ENCODE measurements at regions not wholly inside any gene's neighbourhood (a gene's known extent, or its start where the extent isn't known, plus 50 kb on each side); places are given as distances from the start of the nearest gene placed in this dataset.

DNA sequence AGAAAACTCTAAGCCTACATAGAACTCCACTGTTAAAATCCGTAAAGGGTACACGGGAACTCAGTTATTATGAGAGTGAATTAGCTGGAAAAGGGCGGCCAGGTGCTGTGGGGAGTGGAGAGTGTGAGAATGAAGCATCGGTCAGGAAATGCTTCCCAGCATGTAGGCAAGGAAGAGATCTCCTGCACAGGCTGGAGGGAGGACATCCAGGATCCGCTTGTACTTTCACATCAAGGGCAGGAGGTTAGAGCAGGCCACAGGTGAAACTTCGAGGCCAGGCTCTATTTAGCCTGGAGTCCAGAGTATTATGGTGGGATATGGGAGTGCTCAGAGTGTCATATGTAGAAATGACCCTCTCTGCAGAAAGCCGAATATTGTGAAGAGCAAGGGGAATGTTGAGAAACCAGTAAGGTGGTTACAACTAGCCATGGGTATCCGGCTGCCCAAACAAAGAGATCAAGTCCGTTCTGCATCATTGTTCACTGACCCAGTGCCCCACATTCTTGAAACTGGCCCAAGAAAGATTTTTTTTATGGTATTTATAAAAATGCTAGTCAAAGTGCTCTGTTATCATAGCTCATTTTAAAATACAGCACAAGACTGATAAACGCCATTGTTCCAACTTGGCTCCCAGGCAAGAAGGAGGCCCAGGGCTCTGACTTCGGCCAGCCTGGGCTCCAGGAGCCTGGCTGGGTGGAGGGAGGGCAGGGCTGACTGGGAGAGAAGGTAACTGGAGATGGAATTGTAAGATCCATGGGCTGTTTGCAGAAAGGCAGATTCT lies 79.4 kb upstream of the HIF1A start:
- H3K36me3 ChIP-seq, result no peaks in the 10 kb centered on the region
- H3K27me3 ChIP-seq, result no peaks in the 10 kb centered on the region
- H3K4me3 ChIP-seq, result no peak overlapping the region
- no peaks in the 10 kb centered on the region for H3K9me3 ChIP-seq
- H3K4me1 ChIP-seq, result no peaks in the 10 kb centered on the region
- H3K27ac ChIP-seq, result no peak overlapping the region
- no peak for DNase-seq (ENCODE audit: low spot score in 2 of 2)
- TF ChIP-seq EP300 (IDR thresholded peaks at IDR 0.05) (no peak), POLR2A (IDR thresholded peaks at IDR 0.05) (no peak), POLR2AphosphoS5 (IDR thresholded peaks at IDR 0.05) (no peak)
- TF ChIP-seq, protein P1, sequence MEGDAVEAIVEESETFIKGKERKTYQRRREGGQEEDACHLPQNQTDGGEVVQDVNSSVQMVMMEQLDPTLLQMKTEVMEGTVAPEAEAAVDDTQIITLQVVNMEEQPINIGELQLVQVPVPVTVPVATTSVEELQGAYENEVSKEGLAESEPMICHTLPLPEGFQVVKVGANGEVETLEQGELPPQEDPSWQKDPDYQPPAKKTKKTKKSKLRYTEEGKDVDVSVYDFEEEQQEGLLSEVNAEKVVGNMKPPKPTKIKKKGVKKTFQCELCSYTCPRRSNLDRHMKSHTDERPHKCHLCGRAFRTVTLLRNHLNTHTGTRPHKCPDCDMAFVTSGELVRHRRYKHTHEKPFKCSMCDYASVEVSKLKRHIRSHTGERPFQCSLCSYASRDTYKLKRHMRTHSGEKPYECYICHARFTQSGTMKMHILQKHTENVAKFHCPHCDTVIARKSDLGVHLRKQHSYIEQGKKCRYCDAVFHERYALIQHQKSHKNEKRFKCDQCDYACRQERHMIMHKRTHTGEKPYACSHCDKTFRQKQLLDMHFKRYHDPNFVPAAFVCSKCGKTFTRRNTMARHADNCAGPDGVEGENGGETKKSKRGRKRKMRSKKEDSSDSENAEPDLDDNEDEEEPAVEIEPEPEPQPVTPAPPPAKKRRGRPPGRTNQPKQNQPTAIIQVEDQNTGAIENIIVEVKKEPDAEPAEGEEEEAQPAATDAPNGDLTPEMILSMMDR (IDR thresholded peaks at IDR 0.05), result no peak
- 81% methylated on average over 11 of the region's 11 CpGs for WGBS

DNA sequence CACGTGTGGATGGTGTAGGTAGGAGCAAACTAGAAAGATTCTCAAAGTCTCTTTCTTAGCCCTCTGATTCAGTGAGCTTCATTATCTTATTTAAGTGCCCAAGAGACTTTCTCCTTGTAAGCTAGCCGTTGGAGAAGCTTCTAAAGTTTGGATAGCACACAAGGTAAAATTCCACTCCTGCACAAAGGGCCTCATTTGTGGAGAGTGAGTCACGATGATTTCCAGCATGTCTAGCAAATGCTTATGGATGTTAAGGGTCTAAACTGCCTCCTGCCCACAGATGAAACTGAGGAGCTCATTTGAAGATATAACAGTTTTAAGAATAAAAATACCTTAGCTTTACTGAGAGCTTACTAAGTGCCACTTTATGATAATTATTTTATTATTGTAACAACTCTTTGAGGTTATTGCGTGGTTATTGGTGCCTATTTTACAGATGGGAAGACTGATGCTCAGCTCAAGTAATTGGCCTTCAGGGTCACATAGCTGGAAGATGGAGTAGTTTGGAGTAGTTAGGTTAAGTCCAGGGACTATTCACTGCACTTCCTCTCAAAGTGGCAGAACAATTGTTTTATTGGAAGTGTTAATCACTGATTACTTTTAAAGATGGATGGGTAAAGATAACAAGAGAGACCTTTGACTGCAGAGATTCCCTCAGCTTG lies 78.7 kb upstream of the HIF1A start:
- H3K4me3 ChIP-seq, result no peak overlapping the region
- H3K36me3 ChIP-seq, result no peaks in the 10 kb centered on the region
- TF ChIP-seq EP300 (IDR thresholded peaks at IDR 0.05) (no peak), POLR2A (IDR thresholded peaks at IDR 0.05) (no peak), POLR2AphosphoS5 (IDR thresholded peaks at IDR 0.05) (no peak)
- TF ChIP-seq, protein P1 (IDR thresholded peaks at IDR 0.05), result no peak
- H3K9me3 ChIP-seq, result no peaks in the 10 kb centered on the region
- H3K4me1 ChIP-seq, result no peaks in the 10 kb centered on the region
- H3K27me3 ChIP-seq, result no peaks in the 10 kb centered on the region
- DNase-seq (ENCODE audit: low spot score in 2 of 2), result no peak
- H3K27ac ChIP-seq, result no peak overlapping the region
- WGBS, result 94% methylated on average over 4 of the region's 4 CpGs

DNA sequence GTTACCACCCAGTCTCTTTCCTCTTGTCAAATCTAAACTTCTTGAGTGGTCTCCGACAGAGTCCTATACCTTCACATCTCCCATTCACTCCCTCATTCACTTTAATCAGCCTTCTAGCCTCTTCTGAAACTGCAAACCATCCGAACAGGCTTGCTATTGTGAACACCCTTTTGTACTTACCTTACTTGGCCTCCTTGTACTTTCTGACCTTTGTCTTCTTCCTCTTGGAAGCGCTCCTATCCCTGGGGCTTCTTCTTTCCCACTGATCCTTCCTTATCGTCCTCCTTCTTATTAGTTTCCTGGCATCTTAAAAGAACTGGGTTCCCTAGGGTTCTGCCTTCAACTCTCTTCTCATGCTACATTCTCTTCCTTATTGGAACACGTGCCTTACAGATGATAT lies 76.9 kb upstream of the HIF1A start:
- no peak overlapping the region for H3K4me3 ChIP-seq
- no peaks in the 10 kb centered on the region for H3K27me3 ChIP-seq
- no peak for DNase-seq (ENCODE audit: low spot score in 2 of 2)
- H3K9me3 ChIP-seq, result no peaks in the 10 kb centered on the region
- H3K4me1 ChIP-seq, result no peaks in the 10 kb centered on the region
- 70% methylated on average over 5 of the region's 5 CpGs for WGBS
- no peaks in the 10 kb centered on the region for H3K36me3 ChIP-seq
- TF ChIP-seq, protein P1 (IDR thresholded peaks at IDR 0.05), result no peak
- TF ChIP-seq EP300 (IDR thresholded peaks at IDR 0.05) (no peak), POLR2A (IDR thresholded peaks at IDR 0.05) (no peak), POLR2AphosphoS5 (IDR thresholded peaks at IDR 0.05) (no peak)
- H3K27ac ChIP-seq, result no peak overlapping the region

DNA sequence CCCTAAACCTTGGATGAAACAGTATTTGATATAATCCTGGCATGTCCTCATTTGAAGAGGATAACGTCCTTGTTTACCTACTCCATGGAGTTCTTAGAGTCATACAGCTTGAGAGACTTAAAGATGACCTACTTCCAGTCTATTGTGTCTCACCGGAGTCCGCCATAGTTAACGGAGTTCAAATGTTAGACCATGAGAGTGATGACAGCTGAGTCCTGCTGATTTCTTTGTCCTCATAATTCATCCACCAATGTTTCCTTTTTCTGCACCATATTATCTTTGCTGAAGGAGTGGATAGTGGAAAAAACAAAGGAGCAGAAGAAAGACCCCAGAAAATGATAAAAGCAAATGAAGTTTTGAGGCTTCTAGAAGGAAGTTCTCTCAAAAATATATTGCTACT lies 75.8 kb upstream of the HIF1A start:
- no peaks in the 10 kb centered on the region for H3K4me1 ChIP-seq
- H3K27me3 ChIP-seq, result no peaks in the 10 kb centered on the region
- H3K27ac ChIP-seq, result peak overlapping the region; percentile 65
- TF ChIP-seq POLR2AphosphoS5 (IDR thresholded peaks at IDR 0.05), result no peak
- TF ChIP-seq EP300 (IDR thresholded peaks at IDR 0.05), result no peak
- TF ChIP-seq POLR2A (IDR thresholded peaks at IDR 0.05), result no peak
- TF ChIP-seq, protein P1 (IDR thresholded peaks at IDR 0.05), result no peak
- no peaks in the 10 kb centered on the region for H3K9me3 ChIP-seq
- DNase-seq (ENCODE audit: low spot score in 2 of 2), result no peak
- H3K36me3 ChIP-seq, result no peaks in the 10 kb centered on the region
- H3K4me3 ChIP-seq, result no peak overlapping the region
- WGBS, result 96% methylated on average over 4 of the region's 4 CpGs

DNA sequence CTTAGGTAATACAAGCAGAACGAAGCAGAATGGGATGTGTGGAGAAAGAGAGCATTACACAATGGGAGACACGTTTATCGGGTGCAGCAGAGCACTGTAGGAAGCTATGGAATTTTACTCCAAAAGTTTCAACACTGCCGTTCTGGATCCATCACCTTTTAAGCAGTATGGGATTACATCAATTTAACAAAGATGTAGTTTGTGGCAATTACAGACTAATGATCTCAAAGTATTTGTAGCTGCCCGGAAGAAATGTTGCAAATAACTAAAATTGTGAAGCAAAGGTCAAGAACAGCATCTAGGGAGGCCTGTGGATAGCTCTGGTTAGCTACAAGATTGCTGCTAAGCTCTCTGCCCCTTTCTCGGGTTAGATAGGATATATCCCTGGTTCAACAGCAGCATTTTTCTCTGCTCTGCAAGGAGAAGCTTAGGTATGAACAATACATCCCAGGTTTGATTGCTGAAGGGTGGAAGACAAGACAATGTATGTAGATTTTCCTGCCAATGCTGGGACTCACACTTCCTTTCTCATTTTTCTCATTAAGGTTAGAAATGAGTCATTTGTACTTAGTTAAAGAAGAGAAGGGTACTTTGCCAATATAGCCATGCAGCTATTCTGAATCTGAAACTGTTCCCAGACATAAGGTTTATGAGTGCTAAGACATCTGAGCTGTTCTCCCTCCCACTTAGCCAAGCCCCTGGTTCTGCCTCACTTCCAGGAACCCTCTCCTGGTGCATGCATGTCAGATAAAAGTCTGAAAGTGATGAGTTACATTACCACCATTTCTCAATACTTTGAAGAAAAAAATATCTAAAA lies 75.0 kb upstream of the HIF1A start:
- no peak for TF ChIP-seq POLR2AphosphoS5 (IDR thresholded peaks at IDR 0.05)
- TF ChIP-seq, protein P1 (IDR thresholded peaks at IDR 0.05), result no peak
- no peak for TF ChIP-seq POLR2A (IDR thresholded peaks at IDR 0.05)
- no peak for TF ChIP-seq EP300 (IDR thresholded peaks at IDR 0.05)
- WGBS, result 70% methylated on average over 6 of the region's 6 CpGs
- no peak for DNase-seq (ENCODE audit: low spot score in 2 of 2)
- no peaks in the 10 kb centered on the region for H3K27me3 ChIP-seq
- H3K36me3 ChIP-seq, result no peaks in the 10 kb centered on the region
- H3K4me3 ChIP-seq, result no peak overlapping the region
- H3K4me1 ChIP-seq, result no peaks in the 10 kb centered on the region
- peak overlapping the region; percentile 65 for H3K27ac ChIP-seq
- no peaks in the 10 kb centered on the region for H3K9me3 ChIP-seq
